CD4-positive, alpha-beta T cell (primary cell): ENCODE measurements at regions not wholly inside any gene's neighbourhood (a gene's known extent, or its start where the extent isn't known, plus 50 kb on each side); places are given as distances from the start of the nearest gene placed in this dataset.

Experiments used
- ATAC-seq: fragments of 200-7000 bp; cut with Tn5 transposase; one replicate; pipeline ENCODE4 v1.10.0; 2022; ENCODE audit warnings: mild to moderate bottlenecking; ENCODE audit not compliant: poor library complexity
- CTCF ChIA-PET: fragments of 350-600 bp; sonication (Branson Sonifier 250); formaldehyde crosslinking; loops from one replicate; lab custom pipeline; 2021; ENCODE audit warnings: antibody characterized with exemption, inconsistent platforms; lab: Charles Lee
- POLR2A ChIA-PET: fragments of 350-600 bp; sonication (Branson Sonifier 250); formaldehyde crosslinking; loops from one replicate; lab custom pipeline; 2021; ENCODE audit warnings: antibody characterized with exemption, inconsistent platforms; lab: Charles Lee
- DNase-seq, 14 experiments: peaks; one replicate each; pipeline ENCODE4 v3.0.0-alpha.2; 2013 to 2020; ENCODE audit warnings: mixed read lengths in 2 of 14
- H3K27ac ChIP-seq, 2 donors: one replicate each; pipeline versions ENCODE4 v1.5.1 to v1.7.0; 2013; ENCODE audit warnings: low read length in 2 of 2, low read depth in 1 of 2, mild to moderate bottlenecking in 1 of 2
- H3K27me3 ChIP-seq, 2 experiments: 1 replicate in 1 of 2; 2 replicates in 1 of 2; pipeline versions ENCODE4 v1.6.1 to v1.7.0; 2013; ENCODE audit warnings: low read length in 2 of 2, control low read depth in 1 of 2, mild to moderate bottlenecking in 1 of 2, moderate library complexity in 1 of 2; ENCODE audit not compliant: insufficient read depth in 2 of 2, control insufficient read depth in 1 of 2
- H3K36me3 ChIP-seq: one replicate; pipeline ENCODE4 v1.6.1; 2013; ENCODE audit warnings: low read length, control low read depth; ENCODE audit not compliant: insufficient read depth
- H3K4me1 ChIP-seq: one replicate; pipeline ENCODE4 v1.6.1; 2013; ENCODE audit warnings: low read length, control low read depth; ENCODE audit not compliant: insufficient read depth
- H3K4me3 ChIP-seq: one replicate; pipeline ENCODE4 v1.5.1; 2013; ENCODE audit warnings: mild to moderate bottlenecking, low read length, moderate library complexity
- H3K9me3 ChIP-seq, 2 experiments: 1 replicate in 1 of 2; 2 replicates in 1 of 2; pipeline versions ENCODE4 v1.6.1 to v1.7.0; 2013; ENCODE audit warnings: low read length in 2 of 2, mild to moderate bottlenecking in 2 of 2, control low read depth in 1 of 2, moderate library complexity in 1 of 2; ENCODE audit not compliant: control insufficient read depth in 1 of 2, insufficient read depth in 1 of 2
- H3K27ac Mint-ChIP-seq: one replicate; pipeline ENCODE4 v1.8.0; 2020; ENCODE audit warnings: mixed read lengths
- H3K27me3 Mint-ChIP-seq: one replicate; pipeline ENCODE4 v1.8.0; 2021; ENCODE audit warnings: mixed read lengths
- H3K36me3 Mint-ChIP-seq: one replicate; pipeline ENCODE4 v1.8.0; 2021; ENCODE audit warnings: low read depth, mixed read lengths
- H3K4me1 Mint-ChIP-seq: one replicate; pipeline ENCODE4 v1.8.0; 2021; ENCODE audit warnings: low read depth, mixed read lengths
- H3K4me3 Mint-ChIP-seq: one replicate; pipeline ENCODE4 v1.8.0; 2020; ENCODE audit warnings: mild to moderate bottlenecking, mixed read lengths
- H3K9me3 Mint-ChIP-seq: one replicate; pipeline ENCODE4 v1.8.0; 2020; ENCODE audit warnings: mixed read lengths
- CTCF ChIP-seq: fragments of 200-600 bp; IDR thresholded peaks from one replicate; pipeline ENCODE4 v1.8.0; 2022; ENCODE audit warnings: antibody characterized with exemption, mild to moderate bottlenecking
- intact Hi-C, 2 experiments: fragments of 100-400 bp; cut with DNase I in 1 of 2; cut with micrococcal nuclease in 1 of 2; formaldehyde crosslinking; loops; one replicate each; pipeline versions ENCODE4 v1.15.1 to v1.9.0; 2023 to 2025; cut with DNase I, micrococcal nuclease

GRCh38 chr11:25242928-25243327 lies 746.1 kb downstream of the LUZP2 start:
- no peak overlapping the region for H3K4me3 Mint-ChIP-seq
- H3K27ac Mint-ChIP-seq = no peak overlapping the region
- H3K36me3 Mint-ChIP-seq = no peaks in the 10 kb centered on the region
- Histone ChIP-seq H3K27ac (no peak overlapping the region), H3K9me3 (no peaks in the 10 kb centered on the region), H3K27me3 (no peaks in the 10 kb centered on the region), H3K4me3 (no peak overlapping the region), H3K4me1 (no peaks in the 10 kb centered on the region), H3K36me3 (no peaks in the 10 kb centered on the region)
- POLR2A ChIA-PET = no interaction called here
- no peaks in the 10 kb centered on the region for H3K4me1 Mint-ChIP-seq
- no peak for TF ChIP-seq CTCF
- no peak for ATAC-seq
- H3K9me3 Mint-ChIP-seq = peaks cover 9% of the 10 kb centered on the region
- H3K27me3 Mint-ChIP-seq = no peaks in the 10 kb centered on the region
- no peak for DNase-seq
- intact Hi-C loops = no loop called here
- CTCF ChIA-PET = no interaction called here

DNA sequence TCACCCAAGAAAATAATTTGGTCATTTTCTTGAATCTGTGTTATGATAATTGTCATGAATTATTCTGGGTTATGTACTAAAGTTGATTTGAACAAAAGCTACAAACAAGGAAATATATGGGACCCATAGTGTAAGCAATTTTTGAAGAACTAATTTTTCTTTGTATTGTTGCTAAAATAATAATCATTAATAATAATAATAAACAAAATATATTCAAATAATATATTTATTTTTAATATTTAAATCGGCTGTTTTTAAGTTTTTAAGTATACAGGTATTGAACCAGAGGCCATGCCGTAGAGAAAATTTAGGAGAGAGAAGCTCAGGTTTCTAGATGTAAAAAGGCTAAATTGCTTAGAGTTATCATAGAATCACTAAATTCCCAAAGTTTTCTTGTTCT lies 747.3 kb downstream of the LUZP2 start:
- Mint-ChIP-seq H3K4me1 (no peaks in the 10 kb centered on the region), H3K36me3 (no peaks in the 10 kb centered on the region), H3K9me3 (peaks cover 9% of the 10 kb centered on the region), H3K4me3 (no peak overlapping the region), H3K27me3 (no peaks in the 10 kb centered on the region), H3K27ac (no peak overlapping the region)
- H3K36me3 ChIP-seq = no peaks in the 10 kb centered on the region
- POLR2A ChIA-PET = no interaction called here
- no peak for ATAC-seq
- intact Hi-C loops = no loop called here
- no peaks in the 10 kb centered on the region for H3K9me3 ChIP-seq
- H3K27me3 ChIP-seq = no peaks in the 10 kb centered on the region
- CTCF ChIA-PET = no interaction called here
- no peak for DNase-seq
- no peaks in the 10 kb centered on the region for H3K4me1 ChIP-seq
- H3K4me3 ChIP-seq = no peak overlapping the region
- no peak for TF ChIP-seq CTCF
- no peak overlapping the region for H3K27ac ChIP-seq

DNA sequence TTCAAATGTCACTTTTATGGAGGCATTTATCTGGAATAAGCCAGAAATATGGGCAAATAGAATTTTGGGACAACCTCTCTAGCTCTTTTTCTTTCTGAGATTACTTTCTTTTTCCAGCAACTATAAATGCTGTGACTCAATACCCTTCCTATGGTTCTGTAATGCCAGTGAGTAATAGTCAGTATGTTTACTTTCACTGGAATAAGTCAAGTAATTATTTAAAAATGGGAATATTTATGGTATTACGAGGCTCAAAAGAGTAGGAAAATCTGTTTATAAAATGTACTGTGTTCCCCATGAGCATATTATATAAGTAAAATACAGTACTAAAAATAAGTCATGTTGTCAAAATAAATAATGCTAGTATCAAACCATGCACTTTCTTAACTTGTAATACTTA lies 750.5 kb downstream of the LUZP2 start:
- no peak overlapping the region for H3K4me3 Mint-ChIP-seq
- POLR2A ChIA-PET = no interaction called here
- intact Hi-C loops = no loop called here
- ATAC-seq (no peak), DNase-seq (no peak)
- H3K36me3 ChIP-seq = no peaks in the 10 kb centered on the region
- H3K27me3 ChIP-seq = no peaks in the 10 kb centered on the region
- H3K9me3 ChIP-seq = no peaks in the 10 kb centered on the region
- no peaks in the 10 kb centered on the region for H3K27me3 Mint-ChIP-seq
- H3K4me1 Mint-ChIP-seq = no peaks in the 10 kb centered on the region
- no peak for TF ChIP-seq CTCF
- no peak overlapping the region for H3K4me3 ChIP-seq
- H3K4me1 ChIP-seq = no peaks in the 10 kb centered on the region
- CTCF ChIA-PET = no interaction called here
- peaks cover 4% of the 10 kb centered on the region for H3K9me3 Mint-ChIP-seq
- H3K36me3 Mint-ChIP-seq = no peaks in the 10 kb centered on the region
- H3K27ac ChIP-seq = no peak overlapping the region
- H3K27ac Mint-ChIP-seq = no peak overlapping the region
